NCI-H2029 treated with DMSO at 0.1 percent for 48 hours (cell line): ENCODE measurements at regions not wholly inside any gene's neighbourhood (a gene's known extent, or its start where the extent isn't known, plus 50 kb on each side); places are given as distances from the start of the nearest gene placed in this dataset.

Experiments
- DNase-seq: peaks from one replicate; lab custom pipeline; 2025; lab: John Stamatoyannopoulos, UW

DNA sequence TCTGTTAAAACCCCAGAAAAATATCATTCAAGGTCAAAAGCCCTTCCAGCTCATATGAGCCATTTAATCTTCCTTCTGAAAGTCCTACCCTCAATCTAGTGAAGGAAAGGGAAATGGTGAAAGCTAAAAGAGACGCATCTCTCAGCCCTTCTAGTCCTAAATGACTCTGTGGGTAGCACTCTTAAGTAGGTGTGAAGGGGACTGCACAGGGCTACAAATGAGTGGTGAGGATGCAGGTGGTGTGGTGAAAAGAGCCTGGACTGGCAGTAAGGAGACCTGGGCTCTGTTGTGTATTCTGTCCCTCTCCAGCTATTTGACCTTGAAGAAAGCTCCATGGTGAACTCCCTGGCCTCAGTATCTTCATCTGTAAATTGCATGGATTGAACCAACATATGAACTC lies 671.8 kb upstream of the DIPK2B start:
- no peak for DNase-seq

DNA sequence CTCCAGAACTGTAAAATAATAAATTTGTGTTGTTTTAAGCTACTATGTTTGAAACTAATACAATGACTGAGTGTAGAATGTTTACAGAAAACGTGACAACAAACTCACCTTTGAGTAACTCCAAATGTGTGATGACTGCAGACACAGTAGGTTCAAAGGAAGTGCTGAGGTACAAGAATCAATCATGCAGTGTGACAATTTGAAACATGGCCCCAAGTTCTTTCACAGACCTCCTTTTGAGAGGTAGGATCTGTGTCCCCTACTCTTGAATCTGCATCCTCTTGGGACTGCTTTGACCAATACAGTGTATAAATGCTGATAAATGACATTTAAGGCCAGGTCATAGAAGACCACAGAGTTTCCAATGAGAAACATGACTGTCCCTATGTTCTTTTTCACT lies 667.7 kb upstream of the DIPK2B start:
- no peak for DNase-seq

DNA sequence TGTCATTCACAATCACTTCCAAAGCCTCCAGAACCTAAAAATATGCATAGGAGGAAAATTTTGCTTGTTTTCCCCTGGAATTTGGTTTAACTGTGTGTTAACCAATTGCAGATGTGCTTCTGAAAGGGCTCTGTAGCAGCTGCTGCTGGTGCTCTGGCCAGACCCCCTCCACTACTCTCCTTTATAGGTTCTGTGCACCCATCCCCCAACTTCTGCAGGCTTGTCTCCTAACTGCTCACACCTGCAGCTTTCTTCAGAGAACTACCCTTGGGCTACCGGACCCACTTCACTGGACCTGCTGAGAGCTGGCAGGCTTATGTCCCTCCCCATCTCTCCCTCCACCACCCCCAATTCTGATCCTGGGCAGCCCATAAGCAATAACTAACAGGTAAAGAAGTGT lies 662.1 kb upstream of the DIPK2B start:
- DNase-seq, result no peak

DNA sequence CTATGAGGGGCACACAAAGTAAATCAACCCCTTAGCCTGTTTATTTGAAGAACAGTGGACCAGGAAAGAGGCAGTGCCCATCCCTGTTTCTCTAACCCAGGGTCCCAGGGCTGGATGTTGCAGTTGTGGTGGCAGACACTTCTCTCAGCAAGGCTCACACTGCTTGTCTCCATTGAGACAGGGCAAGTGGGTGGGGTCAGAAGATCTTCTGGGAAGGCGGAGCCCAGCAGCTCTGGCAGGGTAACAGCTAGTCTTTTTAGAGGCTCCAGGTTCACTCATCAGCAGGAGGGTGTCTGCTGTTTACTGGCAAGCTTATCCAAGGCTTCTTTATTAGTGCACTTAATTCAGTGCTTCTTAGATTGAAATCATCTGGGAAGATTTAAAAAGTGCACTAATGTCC lies 659.8 kb upstream of the DIPK2B start:
- no peak for DNase-seq

DNA sequence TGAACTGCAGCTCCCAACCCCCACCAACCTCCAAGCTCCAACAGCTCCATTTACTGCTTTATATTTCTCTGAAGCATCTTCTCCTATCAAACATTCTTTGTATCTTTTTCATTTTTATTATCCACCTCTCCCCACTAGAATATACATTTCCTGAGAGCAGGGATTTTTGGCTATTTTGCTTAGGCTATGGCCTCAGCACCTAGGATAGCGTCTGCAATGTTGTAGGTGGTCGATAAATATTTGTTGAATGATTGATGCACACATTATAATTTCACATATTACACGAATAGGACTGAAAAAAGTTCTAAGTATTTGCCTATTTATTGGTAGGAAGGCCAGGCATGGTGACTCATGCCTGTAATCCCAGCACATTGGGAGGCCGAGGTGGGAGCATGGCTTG lies 658.7 kb upstream of the DIPK2B start:
- no peak for DNase-seq

DNA sequence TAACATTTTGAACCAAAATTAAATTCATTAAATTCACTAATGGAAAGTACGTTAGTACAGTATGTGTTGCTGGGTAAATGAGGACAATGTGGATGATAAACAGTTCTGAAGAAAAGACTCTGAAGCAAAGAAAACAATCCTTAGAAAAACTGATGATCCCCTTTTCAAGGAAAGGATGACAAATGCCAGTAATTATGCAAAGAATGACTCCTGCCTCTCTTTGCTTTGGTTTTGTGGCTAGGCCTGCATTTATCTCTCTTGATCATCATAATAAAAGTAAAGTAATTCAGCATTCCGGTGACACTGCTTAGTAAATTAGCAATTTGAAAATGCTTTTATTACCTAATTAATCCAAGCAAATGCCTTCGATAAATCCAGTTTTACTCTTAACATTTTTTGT lies 652.2 kb upstream of the DIPK2B start:
- DNase-seq, result no peak

DNA sequence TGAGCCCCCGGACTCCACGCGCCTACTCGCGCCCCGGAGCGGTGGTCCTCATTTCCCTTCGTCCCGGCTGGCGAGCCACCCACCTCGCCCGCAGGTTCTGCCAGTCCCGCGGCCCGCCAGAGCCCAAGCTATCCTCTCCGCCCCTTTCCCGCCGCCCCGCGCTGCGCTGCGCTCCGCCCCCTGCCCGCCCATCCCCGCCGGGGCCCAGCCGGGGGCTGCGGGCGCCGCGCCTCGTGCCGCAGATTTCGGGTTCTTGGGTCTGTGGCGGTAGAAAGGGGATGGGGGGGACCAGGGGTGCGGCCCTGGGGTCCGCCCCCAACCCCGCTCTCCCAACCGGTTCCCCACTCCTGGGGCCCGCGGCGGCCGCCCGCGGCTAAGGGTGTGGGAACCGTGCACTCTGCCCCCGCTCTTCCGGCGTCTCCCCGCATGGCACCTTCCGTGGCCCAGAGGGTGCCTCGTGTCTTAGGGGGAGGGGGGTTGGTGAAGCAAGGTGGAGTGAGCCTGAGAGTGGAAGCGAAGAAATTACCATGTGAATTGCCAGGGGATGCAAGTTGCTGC lies 650.8 kb upstream of the DIPK2B start:
- DNase-seq, result no peak

DNA sequence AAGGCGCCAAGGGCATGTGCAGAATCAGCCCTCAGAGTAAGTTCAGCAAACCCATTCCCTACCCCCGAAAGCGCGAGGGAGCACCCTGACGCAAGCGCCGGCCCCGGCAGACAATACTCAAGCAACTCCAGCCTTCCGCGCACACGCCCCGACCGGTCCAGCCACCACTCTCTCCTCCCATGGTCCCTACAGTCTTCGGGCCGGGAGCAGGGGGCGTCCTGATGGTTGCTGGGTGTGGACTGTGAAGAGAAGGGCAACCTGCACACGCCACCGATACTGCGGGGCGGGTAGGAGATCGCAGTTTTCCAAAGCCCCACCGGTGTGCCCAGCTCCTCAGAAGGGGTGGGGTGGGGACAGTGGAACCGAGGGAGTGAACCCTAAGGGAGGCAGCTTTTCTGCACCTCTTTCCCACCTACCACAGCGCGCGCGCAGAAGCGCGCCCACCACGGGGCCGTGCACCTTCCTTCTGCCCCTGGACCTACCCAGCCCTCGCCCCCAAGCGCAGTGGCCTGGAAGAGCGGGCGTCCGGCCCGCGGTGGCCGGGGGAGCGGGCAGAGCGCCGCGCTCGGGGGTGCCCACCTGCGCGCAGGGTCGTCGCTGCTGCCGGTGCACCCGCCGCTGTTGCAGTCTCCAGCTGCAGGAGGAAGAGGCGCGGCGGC lies 650.2 kb upstream of the DIPK2B start:
- DNase-seq, result no peak

DNA sequence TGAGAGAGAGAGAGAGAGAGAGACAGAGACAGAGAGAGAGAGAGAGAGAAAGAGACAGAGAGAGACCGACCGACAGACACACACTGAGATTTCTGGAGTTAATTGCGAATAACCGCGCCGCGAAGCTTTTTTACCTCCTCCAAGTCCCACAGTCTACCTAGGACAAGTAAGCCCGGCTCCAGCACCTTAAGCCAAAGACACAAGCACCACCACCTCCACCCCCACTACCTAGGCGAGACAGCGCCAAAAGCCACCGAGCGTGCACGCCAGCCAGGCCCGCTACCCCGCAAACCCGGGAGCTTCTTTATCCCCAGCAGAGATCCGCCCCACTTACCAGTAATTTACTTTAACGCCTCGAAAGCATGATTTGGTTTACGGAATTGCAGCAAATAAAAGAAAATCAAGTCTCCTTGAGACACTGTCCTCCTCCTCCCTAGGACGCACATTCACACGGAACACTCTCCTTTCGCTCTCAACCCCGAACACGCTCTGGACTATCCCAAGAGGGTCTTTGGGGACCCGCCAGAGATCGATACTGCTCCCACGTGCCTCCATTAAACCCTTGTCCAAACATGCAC lies 649.6 kb upstream of the DIPK2B start:
- DNase-seq, result no peak

DNA sequence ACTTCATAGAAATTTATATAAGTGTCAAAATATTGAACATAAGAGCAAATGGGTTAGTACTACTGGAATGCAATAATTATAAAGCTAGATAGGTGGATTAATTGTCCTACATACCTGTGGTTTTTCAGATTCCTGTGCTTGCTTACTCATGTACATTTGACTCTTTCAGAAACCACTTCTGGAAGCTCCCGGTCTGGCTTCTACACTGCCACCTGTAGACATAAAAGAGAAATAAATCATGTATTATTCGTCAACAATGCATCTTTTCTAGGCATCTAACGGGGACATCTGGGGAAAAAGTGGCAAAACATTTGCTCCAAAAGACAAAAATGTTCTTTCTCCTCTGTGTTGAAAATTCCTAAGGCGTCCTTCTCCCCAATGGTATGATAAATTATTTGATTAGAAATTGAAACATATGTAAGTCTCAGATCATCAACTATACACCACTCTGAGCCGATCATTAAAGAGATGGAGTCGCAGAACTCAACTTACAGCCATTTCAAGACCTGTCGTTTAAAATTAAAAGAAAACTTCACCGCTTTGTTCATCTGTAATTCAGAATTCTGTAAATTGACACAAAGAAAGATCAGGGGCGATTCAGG lies 648.7 kb upstream of the DIPK2B start:
- no peak for DNase-seq

DNA sequence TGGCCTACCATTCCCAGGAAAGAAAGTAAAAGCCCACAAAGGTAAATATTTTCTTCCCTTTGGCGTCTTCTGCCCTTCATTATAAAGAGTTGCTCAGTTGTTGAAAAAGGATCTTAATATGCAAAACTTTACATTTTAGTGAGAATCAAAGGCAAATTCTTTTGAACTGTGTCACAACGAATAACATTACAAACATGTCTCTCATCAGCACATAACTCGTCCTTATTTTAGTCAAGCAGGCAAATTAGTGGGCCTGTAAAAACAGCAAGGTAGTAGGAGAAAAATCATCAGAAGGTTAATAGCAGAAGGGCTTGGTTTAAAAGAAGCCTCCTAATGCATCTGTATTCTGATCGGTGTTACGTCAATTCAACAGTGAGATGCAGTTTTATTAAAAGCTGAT lies 647.3 kb upstream of the DIPK2B start:
- DNase-seq, result no peak

DNA sequence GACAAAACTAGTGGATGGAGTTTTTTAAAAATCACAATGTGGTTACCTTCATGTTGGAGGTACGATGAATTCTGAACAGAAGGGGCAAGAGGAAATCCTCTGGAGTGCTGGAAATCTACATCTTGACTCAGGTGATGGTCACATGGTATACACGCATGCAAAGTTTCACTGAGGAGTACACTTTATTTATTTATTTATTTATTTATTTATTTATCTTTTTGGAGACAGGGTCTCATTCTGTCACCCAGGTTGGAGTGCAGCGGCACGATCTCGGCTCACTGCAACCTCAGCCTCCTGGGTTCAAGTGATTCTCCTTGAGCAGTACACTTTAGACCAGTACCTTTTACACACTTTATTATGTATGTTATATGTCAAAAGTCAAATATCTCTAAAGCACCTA lies 645.7 kb upstream of the DIPK2B start:
- no peak for DNase-seq

DNA sequence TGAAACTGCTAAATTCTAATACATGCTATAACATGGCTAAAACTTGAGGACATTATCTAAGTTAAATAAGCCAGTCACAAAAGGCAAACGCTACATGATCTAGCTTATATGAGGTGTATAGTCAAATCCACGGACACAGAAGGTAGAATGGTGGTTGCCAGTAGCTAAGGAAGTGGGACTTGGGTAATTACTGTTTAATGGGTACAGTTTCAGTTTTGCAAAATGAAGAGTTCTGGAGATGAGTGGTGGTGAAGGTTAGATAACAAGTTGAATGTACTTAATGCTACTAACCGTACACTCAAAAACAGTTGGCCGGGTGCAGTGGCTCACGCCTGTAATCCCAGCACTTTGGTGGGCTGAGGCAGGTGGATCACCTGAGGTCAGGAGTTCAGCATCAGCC lies 644.5 kb upstream of the DIPK2B start:
- no peak for DNase-seq

DNA sequence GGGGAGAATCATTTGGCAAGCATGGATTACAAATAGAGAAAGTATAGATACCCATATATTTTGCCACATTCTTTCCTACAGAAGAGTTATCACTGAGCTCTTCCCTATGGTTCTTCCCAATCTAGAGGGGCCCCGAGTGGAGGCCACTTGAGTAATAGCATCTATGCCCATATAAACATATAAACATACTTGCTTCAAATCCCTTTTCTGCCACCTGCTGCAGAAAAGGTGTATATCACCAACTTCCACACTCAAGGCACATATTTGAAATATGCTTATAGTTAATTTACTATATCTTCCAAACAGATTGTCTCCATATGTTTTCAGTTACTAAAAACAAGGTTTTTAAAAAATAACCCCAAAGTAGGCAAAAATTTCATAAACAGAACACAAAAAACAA lies 642.8 kb upstream of the DIPK2B start:
- no peak for DNase-seq

DNA sequence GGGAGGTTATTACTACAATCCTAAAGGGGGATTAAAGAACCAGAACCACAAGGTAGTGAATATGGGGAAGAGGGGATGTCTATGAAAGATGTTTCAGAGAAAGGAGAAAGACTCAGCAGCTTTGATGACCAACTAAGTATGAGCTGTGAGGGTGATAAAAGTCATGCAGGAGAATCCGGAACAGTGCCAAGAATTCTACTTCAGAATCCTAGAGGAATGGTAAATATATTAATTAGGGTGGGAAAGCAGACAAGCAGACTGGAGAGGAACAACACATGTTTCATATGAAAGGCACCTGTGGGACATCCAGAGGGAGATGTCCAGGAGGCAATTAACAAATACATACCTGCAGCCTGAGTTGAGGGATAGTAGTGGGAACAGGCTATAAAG lies 642.2 kb upstream of the DIPK2B start:
- DNase-seq, result no peak

DNA sequence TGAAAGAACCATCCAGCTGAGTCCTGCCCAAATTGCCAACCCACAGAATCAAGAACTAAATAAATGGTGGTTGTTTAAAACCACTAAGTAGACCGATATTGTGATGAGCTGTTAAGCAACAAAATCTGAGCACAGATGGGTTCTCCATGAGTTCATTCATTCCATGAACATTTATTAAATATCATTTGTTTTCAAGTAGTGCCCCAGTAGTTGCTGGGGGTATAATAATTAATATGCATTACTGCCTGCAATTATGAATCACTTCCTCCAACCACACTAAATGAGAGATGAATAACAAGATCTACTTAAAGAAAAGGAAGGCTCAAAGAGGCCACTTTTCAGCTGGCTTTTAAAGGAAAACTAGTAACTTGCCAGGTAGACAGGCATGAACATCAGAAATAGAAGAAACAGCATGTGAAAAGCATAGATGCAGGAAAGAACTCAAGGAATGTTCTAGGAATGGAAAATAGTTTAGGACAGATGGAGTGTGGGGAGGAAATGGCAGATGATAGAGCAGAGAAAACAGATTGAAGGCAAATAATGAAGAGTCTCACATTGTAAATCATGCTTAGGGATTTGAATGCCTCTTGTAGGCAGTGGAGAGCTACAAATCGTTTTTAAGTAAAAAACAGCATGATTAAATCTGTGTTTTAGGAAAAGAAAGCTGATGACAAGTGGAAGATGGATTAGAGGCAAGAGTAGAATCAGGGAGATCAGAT lies 641.7 kb upstream of the DIPK2B start:
- DNase-seq, result no peak

DNA sequence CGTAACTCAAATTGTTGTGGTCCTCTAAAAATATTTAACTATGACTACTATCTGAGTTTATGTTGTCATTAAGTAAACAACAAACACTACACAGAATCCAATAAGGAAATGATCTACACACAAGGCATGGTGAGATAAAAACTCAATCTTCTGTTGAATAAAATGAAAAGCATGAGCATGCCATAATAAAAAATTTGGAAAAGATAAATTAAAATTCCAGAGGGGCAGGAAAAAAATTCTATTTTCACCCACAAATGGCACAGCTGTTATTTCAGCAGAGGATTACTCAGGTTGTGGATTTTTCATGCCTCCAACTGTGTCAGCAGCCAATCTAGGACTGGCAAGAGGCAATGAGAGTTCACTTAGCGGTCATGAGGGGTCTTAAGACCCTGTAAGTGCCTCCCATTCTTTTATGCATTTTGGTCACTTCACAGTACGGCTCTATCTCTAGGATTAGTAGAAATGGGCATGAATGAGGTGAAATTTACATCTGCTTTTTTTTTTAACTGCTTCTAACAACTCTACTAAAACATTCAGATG lies 639.8 kb upstream of the DIPK2B start:
- DNase-seq, result no peak

DNA sequence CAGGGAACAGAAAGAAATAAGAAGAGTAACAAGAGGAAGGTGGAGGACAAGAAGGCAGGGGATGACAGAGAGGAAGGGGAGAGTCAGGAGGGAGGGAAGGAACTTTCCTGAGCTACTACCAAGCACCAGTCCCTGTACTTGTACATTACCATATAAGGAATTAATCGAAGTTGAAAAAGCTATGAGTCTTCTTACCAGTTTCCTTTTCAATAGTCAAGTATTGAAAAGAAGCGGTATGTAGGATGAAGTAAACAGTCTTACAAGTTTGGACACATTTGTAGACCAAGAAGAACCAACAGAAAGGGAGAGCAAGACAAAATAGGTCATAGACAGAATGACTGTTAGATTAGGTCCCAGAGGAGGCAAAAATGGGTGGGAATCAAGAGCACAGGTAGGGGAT lies 629.7 kb upstream of the DIPK2B start:
- no peak for DNase-seq

DNA sequence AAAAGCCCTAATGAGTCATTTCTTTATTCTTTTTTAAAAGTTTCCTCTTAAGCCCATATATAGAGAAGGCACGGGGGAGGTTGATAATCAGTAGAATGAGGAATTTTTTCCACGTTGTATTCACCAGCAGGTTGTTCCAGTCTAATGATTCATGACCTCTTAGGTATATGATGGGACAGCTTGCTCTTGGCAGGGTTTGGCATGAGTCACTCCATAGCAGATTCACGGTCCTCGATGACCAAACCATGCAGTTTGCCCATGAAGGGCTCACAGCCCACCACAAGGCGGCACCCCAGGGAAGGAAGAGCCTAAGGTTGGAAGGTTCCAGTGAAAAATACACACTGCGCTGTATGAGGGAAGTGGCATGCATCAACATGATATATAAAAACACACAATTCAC lies 623.8 kb upstream of the DIPK2B start:
- DNase-seq, result no peak

DNA sequence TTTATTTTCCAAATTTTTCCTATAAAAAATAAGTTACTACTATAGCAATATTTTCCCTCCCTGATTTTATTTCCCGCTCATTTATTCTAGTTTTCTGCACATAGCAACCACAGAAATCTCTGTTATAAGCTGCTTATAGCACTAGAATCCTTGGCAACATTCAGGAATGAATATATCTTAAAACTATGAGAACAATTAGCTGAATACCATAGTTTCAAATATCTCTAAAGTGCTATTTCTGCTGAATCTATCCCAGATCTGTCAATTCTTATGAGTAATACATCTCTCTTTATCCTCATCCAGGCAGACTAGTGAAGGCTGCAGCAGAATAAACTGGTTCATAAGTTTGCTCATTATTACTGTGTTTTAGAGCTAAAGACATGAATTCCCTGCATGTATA lies 622.9 kb upstream of the DIPK2B start:
- no peak for DNase-seq

DNA sequence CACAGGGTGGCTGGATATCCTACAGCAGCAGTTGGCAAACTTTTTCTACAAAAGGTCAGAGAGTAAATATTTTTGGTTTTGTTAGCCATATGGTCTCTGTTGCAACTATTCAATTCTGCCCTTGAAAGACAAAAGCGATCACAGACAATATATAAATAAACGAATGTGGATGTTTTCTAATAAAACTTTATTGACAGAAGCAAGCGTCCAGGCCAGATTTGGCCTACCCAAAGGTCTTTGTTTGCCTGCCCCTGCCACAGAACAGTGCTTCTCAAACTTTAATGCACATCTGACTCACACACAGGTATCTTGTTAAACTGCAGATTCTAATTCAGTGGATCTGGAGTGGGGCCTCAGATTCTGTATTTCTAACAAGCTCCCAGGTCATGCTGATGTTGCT lies 621.4 kb upstream of the DIPK2B start:
- no peak for DNase-seq

DNA sequence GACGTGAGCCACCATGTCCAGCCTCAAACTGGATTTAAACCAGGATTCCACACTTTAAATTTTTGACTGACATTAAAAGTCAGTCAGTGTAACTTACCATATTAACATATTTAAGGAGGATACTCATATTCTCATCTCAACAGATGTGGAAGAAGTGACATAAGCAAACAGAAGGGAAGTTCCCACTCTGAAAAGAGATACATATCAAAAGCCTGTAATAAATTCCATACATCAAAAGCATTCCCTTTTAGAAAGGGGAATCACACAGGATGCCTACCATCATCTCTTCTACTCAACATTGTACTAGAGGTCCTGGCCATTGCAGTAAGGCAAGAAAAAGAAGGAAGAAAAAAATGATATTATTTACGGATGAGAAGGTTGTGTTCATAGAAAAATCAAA lies 618.2 kb upstream of the DIPK2B start:
- DNase-seq, result no peak

DNA sequence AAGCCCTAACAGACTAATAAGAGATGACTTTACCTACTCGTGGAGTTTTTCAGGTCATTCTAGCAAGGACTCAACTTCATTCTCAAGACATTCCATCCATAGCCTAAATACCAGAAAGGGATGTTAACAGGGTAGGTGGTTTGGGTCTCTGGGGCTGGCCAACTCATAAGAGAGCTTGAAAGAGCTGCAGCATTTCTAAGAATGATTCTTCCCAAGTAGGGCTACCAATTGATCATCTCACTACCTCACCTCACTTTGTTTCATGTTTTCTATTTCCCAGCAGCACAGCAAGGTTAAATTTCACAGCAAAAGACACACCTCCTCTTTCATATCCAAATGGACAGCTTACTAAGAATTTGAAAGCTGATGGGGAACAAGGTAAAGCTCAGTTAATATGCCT lies 614.8 kb upstream of the DIPK2B start:
- DNase-seq, result no peak
